Activated CD8-positive, alpha-beta T cell treated with anti-CD3 and anti-CD28 coated beads, Interleukin-2, amount 10 ng/mL, durations not matched to agents 7 days and 5 days (primary cell): ENCODE measurements at regions not wholly inside any gene's neighbourhood (a gene's known extent, or its start where the extent isn't known, plus 50 kb on each side); places are given as distances from the start of the nearest gene placed in this dataset.

ENCODE experiments used
- ATAC-seq: fragments of 150-1000 bp; cut with Tn5 transposase; one replicate; pipeline ENCODE4 v1.10.0; 2021; ENCODE audit warnings: moderate library complexity
- CTCF ChIA-PET: fragments of 350-600 bp; sonication (Branson Sonifier 250); formaldehyde crosslinking; loops from one replicate; lab custom pipeline; 2021; ENCODE audit warnings: antibody characterized with exemption; lab: Charles Lee
- POLR2A ChIA-PET: fragments of 350-600 bp; sonication (Branson Sonifier 250); formaldehyde crosslinking; loops from one replicate; lab custom pipeline; 2021; ENCODE audit warnings: antibody characterized with exemption; lab: Charles Lee
- DNase-seq: peaks from one replicate; pipeline ENCODE4 v3.0.0-alpha.2; 2020
- H3K27ac Mint-ChIP-seq: one replicate; pipeline ENCODE4 v1.8.0; 2021; ENCODE audit warnings: mild to moderate bottlenecking, mixed read lengths
- H3K27me3 Mint-ChIP-seq: one replicate; pipeline ENCODE4 v1.8.0; 2021; ENCODE audit warnings: low read depth, mixed read lengths
- H3K36me3 Mint-ChIP-seq: one replicate; pipeline ENCODE4 v1.8.0; 2021; ENCODE audit warnings: low read depth, mixed read lengths
- H3K4me1 Mint-ChIP-seq: one replicate; pipeline ENCODE4 v1.8.0; 2021; ENCODE audit warnings: low read depth, mixed read lengths
- H3K4me3 Mint-ChIP-seq: one replicate; pipeline ENCODE4 v1.8.0; 2021; ENCODE audit warnings: mild to moderate bottlenecking, mixed read lengths
- H3K9me3 Mint-ChIP-seq: one replicate; pipeline ENCODE4 v1.8.0; 2022; ENCODE audit warnings: mixed read lengths; ENCODE audit not compliant: insufficient read depth

DNA sequence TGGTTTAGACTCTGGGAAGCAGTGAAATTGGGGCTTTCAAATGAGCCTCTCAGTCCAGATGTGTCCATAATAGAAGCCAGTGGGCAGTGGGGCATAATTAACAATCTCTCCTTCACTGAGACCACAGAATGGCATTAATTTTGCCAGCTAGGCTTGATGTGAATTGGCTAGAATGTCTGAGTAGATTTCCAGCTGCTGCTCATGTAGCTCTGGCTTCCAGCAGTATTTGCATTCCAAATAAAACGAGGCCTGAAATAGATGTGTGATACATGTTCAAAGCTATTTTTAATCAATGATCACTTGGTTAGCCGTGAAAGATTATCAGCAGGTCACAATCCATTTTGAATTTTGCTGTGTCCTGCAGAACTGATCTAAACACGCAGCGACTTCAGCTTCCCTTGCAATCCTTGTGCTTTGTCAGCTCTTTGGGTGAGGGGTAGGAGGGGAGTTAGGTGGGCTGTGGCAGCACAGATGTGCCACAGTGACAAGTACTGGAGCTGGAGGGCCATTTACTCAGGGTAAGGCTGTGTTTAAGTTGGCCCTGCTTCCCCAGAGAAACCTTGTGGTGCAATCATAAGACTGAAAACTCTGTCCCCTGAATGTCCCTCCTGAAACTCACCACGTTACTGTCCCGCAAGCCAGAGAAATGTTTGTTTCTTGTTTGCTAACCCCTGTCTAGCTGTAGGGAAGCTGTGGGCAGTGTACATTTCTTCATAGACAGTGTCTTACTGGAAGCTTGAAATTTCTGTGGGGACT is 56.9 kb upstream of the TMEM178A start:
- CTCF ChIA-PET, result interaction anchor here (1.6 kb wide), 1 partner anchor 229 kb away, joined by 3 read pairs; no protein-coding TSS in a partner anchor
- Mint-ChIP-seq H3K4me3 (no peak overlapping the region), H3K36me3 (no peaks in the 10 kb centered on the region), H3K27ac (no peak overlapping the region), H3K9me3 (no peaks in the 10 kb centered on the region), H3K27me3 (peaks cover 8% of the 10 kb centered on the region), H3K4me1 (no peaks in the 10 kb centered on the region)
- ATAC-seq (no peak), DNase-seq (no peak)
- POLR2A ChIA-PET, result no interaction called here

- H3K9me3 Mint-ChIP-seq, result no peaks in the 10 kb centered on the region
- H3K27me3 Mint-ChIP-seq, result peaks cover 13% of the 10 kb centered on the region
- ChIA-PET POLR2A (no interaction called here), CTCF (no interaction called here)
- no peaks in the 10 kb centered on the region for H3K36me3 Mint-ChIP-seq
- H3K4me3 Mint-ChIP-seq, result no peak overlapping the region
- DNase-seq (no peak), ATAC-seq (no peak)
- no peaks in the 10 kb centered on the region for H3K4me1 Mint-ChIP-seq
- H3K27ac Mint-ChIP-seq, result no peak overlapping the region
Measured at GRCh38 chr2:39609917-39610316, 55.8 kb upstream of the TMEM178A start.

- ChIA-PET POLR2A (no interaction called here), CTCF (no interaction called here)
- no peak overlapping the region for H3K27ac Mint-ChIP-seq
- peaks cover 28% of the 10 kb centered on the region for H3K27me3 Mint-ChIP-seq
- H3K4me3 Mint-ChIP-seq, result no peak overlapping the region
- H3K4me1 Mint-ChIP-seq, result no peaks in the 10 kb centered on the region
- H3K36me3 Mint-ChIP-seq, result no peaks in the 10 kb centered on the region
- DNase-seq (no peak), ATAC-seq (no peak)
- H3K9me3 Mint-ChIP-seq, result no peaks in the 10 kb centered on the region
Measured at GRCh38 chr2:39615675-39616074, 50.0 kb upstream of the TMEM178A start.
